CD14-positive monocyte (primary cell): ENCODE measurements at regions not wholly inside any gene's neighbourhood (a gene's known extent, or its start where the extent isn't known, plus 50 kb on each side); places are given as distances from the start of the nearest gene placed in this dataset.

Source experiments
- DNase-seq, 3 donors: peaks; one replicate each; pipeline ENCODE4 v3.0.0-alpha.2; 2011 to 2022
- H2AFZ ChIP-seq: 2 replicates; pipeline ENCODE4 v1.6.0; 2012; ENCODE audit warnings: mild to moderate bottlenecking, low read depth, low read length, inconsistent platforms; ENCODE audit not compliant: insufficient read depth, poor library complexity, severe bottlenecking
- H3K27ac ChIP-seq, 2 donors: 1 replicate in 1 of 2; 2 replicates in 1 of 2; pipeline ENCODE4 v1.5.1; 2012 to 2013; ENCODE audit warnings: low read length in 2 of 2, control low read depth in 1 of 2, inconsistent platforms in 1 of 2, low read depth in 1 of 2, mild to moderate bottlenecking in 1 of 2
- H3K27me3 ChIP-seq, 2 donors: one replicate each; pipeline versions ENCODE4 v1.6.0 to v1.6.1; 2011 to 2013; ENCODE audit warnings: low read length in 2 of 2; ENCODE audit not compliant: control insufficient read depth in 2 of 2, insufficient read depth in 2 of 2
- H3K36me3 ChIP-seq, 2 donors: replicated peaks in 1 of 2; 1 replicate in 1 of 2; 2 replicates in 1 of 2; pipeline versions ENCODE4 v1.5.1 to v1.6.1; 2012 to 2013; ENCODE audit warnings: low read length in 2 of 2, control low read depth in 1 of 2, inconsistent platforms in 1 of 2, mild to moderate bottlenecking in 1 of 2; ENCODE audit not compliant: insufficient read depth in 2 of 2, control insufficient read depth in 1 of 2
- H3K4me1 ChIP-seq, 2 donors: 1 replicate in 1 of 2; 2 replicates in 1 of 2; pipeline versions ENCODE4 v1.5.1 to v1.6.1; 2012 to 2013; ENCODE audit warnings: low read length in 2 of 2, control low read depth in 1 of 2, inconsistent platforms in 1 of 2, mild to moderate bottlenecking in 1 of 2, moderate library complexity in 1 of 2; ENCODE audit not compliant: insufficient read depth in 2 of 2, control insufficient read depth in 1 of 2
- H3K4me2 ChIP-seq: replicated peaks from 2 replicates; pipeline ENCODE3; 2012; ENCODE audit warnings: low read length, moderate library complexity, mild to moderate bottlenecking; ENCODE audit not compliant: poor library complexity, severe bottlenecking; ENCODE audit errors: extremely low read depth
- H3K4me3 ChIP-seq, 3 experiments: fragments of 200-600 bp in 1 of 3; sonication (generic) in 1 of 3; replicated peaks in 1 of 3; 1 replicate in 2 of 3; 2 replicates in 1 of 3; pipeline ENCODE4 v1.5.1; 2011 to 2013; ENCODE audit warnings: low read length in 3 of 3, mild to moderate bottlenecking in 3 of 3, control low read depth in 2 of 3, low read depth in 2 of 3, inconsistent platforms in 1 of 3, moderate library complexity in 1 of 3
- H3K79me2 ChIP-seq: 2 replicates; pipeline ENCODE4 v1.6.0; 2012; ENCODE audit warnings: mild to moderate bottlenecking, control low read depth, inconsistent platforms, low read length, moderate library complexity; ENCODE audit not compliant: insufficient read depth
- H3K9ac ChIP-seq: 2 replicates; pipeline ENCODE4 v1.6.0; 2017; ENCODE audit warnings: low read length, mild to moderate bottlenecking; ENCODE audit not compliant: insufficient read depth, poor library complexity, severe bottlenecking
- H3K9me3 ChIP-seq, 2 donors: replicated peaks in 1 of 2; 1 replicate in 1 of 2; 2 replicates in 1 of 2; pipeline versions ENCODE4 v1.5.1 to v1.6.1; 2012 to 2013; ENCODE audit warnings: low read length in 2 of 2, control low read depth in 1 of 2; ENCODE audit not compliant: control insufficient read depth in 1 of 2, insufficient read depth in 1 of 2
- H4K20me1 ChIP-seq: 2 replicates; pipeline ENCODE4 v1.6.0; 2012; ENCODE audit warnings: mild to moderate bottlenecking, low read length, control low read depth, moderate library complexity; ENCODE audit not compliant: insufficient read depth
- H3K27ac Mint-ChIP-seq, 7 donors: one replicate each; pipeline ENCODE4 v1.8.0; 2020; ENCODE audit warnings: mild to moderate bottlenecking in 7 of 7, mixed read lengths in 7 of 7, moderate library complexity in 6 of 7, inconsistent platforms in 2 of 7
- H3K27me3 Mint-ChIP-seq, 3 donors: one replicate each; pipeline ENCODE4 v1.8.0; 2021 to 2022; ENCODE audit warnings: low read depth in 3 of 3, mild to moderate bottlenecking in 3 of 3, mixed read lengths in 3 of 3, moderate library complexity in 3 of 3, inconsistent platforms in 1 of 3
- H3K36me3 Mint-ChIP-seq, 2 donors: one replicate each; pipeline ENCODE4 v1.8.0; 2020; ENCODE audit warnings: mixed read lengths in 2 of 2, inconsistent platforms in 1 of 2, mild to moderate bottlenecking in 1 of 2
- H3K4me1 Mint-ChIP-seq: one replicate; pipeline ENCODE4 v1.8.0; 2020; ENCODE audit warnings: mild to moderate bottlenecking, mixed read lengths
- H3K4me3 Mint-ChIP-seq, 2 donors: one replicate each; pipeline ENCODE4 v1.8.0; 2020; ENCODE audit warnings: mild to moderate bottlenecking in 2 of 2, mixed read lengths in 2 of 2, moderate library complexity in 1 of 2
- H3K9me3 Mint-ChIP-seq, 7 donors: one replicate each; pipeline ENCODE4 v1.8.0; 2020 to 2022; ENCODE audit warnings: mixed read lengths in 7 of 7, mild to moderate bottlenecking in 6 of 7, moderate library complexity in 6 of 7, inconsistent platforms in 2 of 7
- WGBS: methylation state at CpG from one replicate; pipeline ENCODE4 v1.1.5; 2013; ENCODE audit warnings: missing lambda C conversion rate; ENCODE audit not compliant: insufficient coverage; 5-methylcytosine and 5-hydroxymethylcytosine counted together
- intact Hi-C, 2 donors: fragments of 100-400 bp; cut with micrococcal nuclease; formaldehyde crosslinking; loops; one replicate each; pipeline versions ENCODE4 v1.15.0 to v1.15.1; 2023
- TF ChIP-seq, protein P1 (sequence below): fragments of 200-600 bp; IDR thresholded peaks from one replicate; pipeline ENCODE4 v1.8.0; 2022; ENCODE audit warnings: antibody characterized with exemption, mild to moderate bottlenecking

DNA sequence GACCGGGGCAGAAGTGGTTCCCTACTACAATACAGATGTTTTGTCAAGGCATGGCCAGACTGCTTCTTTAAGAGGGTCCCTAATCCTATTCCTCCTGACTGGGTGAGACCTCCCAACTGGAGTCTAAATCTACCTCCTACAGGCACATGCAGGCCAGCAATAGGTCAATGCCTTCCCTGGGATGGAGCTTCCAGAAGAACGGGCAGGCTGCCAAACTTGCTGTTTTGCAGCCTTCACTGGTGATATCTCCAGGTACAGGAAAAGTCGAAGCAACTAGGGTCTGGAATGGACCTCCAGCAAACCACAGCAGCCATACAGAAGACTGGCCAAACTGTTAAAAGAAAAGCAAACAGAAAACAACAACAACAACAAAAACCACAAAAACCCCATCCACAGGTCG, 678.4 kb upstream of the DIAPH2 start:
- peaks cover 0 to 8% (median 3%) of the 10 kb centered on the region in 7 donors for H3K9me3 Mint-ChIP-seq
- H3K4me1 ChIP-seq, result no peaks in the 10 kb centered on the region
- no peak for DNase-seq
- intact Hi-C loops, result no loop called here
- H3K4me1 Mint-ChIP-seq, result no peaks in the 10 kb centered on the region
- TF ChIP-seq, protein P1, sequence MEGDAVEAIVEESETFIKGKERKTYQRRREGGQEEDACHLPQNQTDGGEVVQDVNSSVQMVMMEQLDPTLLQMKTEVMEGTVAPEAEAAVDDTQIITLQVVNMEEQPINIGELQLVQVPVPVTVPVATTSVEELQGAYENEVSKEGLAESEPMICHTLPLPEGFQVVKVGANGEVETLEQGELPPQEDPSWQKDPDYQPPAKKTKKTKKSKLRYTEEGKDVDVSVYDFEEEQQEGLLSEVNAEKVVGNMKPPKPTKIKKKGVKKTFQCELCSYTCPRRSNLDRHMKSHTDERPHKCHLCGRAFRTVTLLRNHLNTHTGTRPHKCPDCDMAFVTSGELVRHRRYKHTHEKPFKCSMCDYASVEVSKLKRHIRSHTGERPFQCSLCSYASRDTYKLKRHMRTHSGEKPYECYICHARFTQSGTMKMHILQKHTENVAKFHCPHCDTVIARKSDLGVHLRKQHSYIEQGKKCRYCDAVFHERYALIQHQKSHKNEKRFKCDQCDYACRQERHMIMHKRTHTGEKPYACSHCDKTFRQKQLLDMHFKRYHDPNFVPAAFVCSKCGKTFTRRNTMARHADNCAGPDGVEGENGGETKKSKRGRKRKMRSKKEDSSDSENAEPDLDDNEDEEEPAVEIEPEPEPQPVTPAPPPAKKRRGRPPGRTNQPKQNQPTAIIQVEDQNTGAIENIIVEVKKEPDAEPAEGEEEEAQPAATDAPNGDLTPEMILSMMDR, result no peak
- no CpG with 5 or more reads among the region's 4 CpGs for WGBS
- no peak overlapping the region for H3K4me3 Mint-ChIP-seq
- no peaks in the 10 kb centered on the region for H3K36me3 Mint-ChIP-seq
- no peak overlapping the region for H3K27ac Mint-ChIP-seq
- no peaks in the 10 kb centered on the region for H3K27me3 ChIP-seq
- H3K27ac ChIP-seq, result no peak overlapping the region
- H3K9ac ChIP-seq, result no peak overlapping the region
- no peak overlapping the region for H2AFZ ChIP-seq
- no peaks in the 10 kb centered on the region for H3K79me2 ChIP-seq
- no peaks in the 10 kb centered on the region for H3K36me3 ChIP-seq
- no peak overlapping the region for H3K4me3 ChIP-seq
- H3K9me3 ChIP-seq, result peaks cover 4 to 13% of the 10 kb centered on the region in 2 donors
- peaks cover 0 to 2% (median 0%) of the 10 kb centered on the region in 3 donors for H3K27me3 Mint-ChIP-seq
- no peaks in the 10 kb centered on the region for H4K20me1 ChIP-seq
- no peak overlapping the region for H3K4me2 ChIP-seq

DNA sequence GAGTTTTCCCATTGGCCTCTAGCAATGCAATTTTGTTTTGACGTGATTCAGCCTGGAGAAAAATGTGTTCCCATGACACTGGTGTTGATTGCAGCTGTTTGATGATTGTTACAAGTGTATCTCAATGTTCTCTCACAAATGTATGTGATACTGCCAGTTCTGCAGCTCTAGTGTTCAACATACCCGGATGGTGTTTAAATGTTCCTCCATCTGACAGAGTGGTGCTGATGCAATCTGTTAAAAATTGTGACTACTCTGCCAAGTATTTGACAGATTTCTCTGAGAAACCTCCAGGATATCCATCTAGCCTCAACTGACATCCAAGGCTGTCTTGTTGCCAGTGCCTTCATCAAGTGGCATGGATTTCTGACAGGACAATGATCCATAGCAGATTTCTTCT, 657.2 kb upstream of the DIAPH2 start:
- no peak overlapping the region for H3K27ac ChIP-seq

More for the DNA sequence above, 657.2 kb upstream of the DIAPH2 start:
- no peaks in the 10 kb centered on the region for H4K20me1 ChIP-seq
- Mint-ChIP-seq H3K9me3 (peaks cover 0 to 3% (median 0%) of the 10 kb centered on the region in 7 donors), H3K4me3 (no peak overlapping the region), H3K27ac (no peak overlapping the region), H3K27me3 (peaks cover 0 to 2% (median 0%) of the 10 kb centered on the region in 3 donors), H3K4me1 (no peaks in the 10 kb centered on the region), H3K36me3 (no peaks in the 10 kb centered on the region)
- TF ChIP-seq, protein P1, result no peak
- H3K4me2 ChIP-seq, result no peak overlapping the region
- no peak for DNase-seq
- H3K36me3 ChIP-seq, result no peaks in the 10 kb centered on the region
- H2AFZ ChIP-seq, result no peak overlapping the region
- H3K79me2 ChIP-seq, result no peaks in the 10 kb centered on the region
- H3K4me1 ChIP-seq, result no peaks in the 10 kb centered on the region
- intact Hi-C loops, result no loop called here
- no CpG with 5 or more reads among the region's 2 CpGs for WGBS
- no peak overlapping the region for H3K4me3 ChIP-seq
- H3K27me3 ChIP-seq, result no peaks in the 10 kb centered on the region
- no peak overlapping the region for H3K9ac ChIP-seq
- H3K9me3 ChIP-seq, result no peaks in the 10 kb centered on the region
